SHP77 (cell line): ENCODE measurements at regions not wholly inside any gene's neighbourhood (a gene's known extent, or its start where the extent isn't known, plus 50 kb on each side); places are given as distances from the start of the nearest gene placed in this dataset.

Experiments
- DNase-seq, 2 experiments: peaks; one replicate each; lab custom pipeline; 2025; lab: John Stamatoyannopoulos, UW

DNA sequence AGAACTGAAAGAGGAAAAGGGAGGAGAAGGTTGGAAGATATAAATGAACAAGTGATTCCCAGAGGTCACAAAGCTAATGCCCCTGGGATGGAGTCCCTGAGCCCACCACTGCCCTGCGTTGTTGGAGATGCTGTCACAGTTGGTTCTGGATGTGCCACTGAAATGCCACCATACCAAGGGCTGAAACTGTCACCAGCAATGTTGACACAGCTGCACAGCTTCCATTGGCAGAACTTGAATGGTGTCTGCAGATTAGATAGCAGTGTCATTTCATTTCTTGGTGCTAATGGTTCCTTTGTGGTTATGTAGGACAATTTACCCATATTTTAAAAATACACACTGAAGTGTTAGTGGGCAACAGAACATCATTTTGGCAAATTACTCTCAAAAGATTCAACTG, 120.7 kb downstream of the TBXT start:
- DNase-seq, result peak in 1 of 2 experiments; percentile 36

GRCh38 chr6:166046226-166046625, 121.4 kb downstream of the TBXT start:
- no peak for DNase-seq

DNA sequence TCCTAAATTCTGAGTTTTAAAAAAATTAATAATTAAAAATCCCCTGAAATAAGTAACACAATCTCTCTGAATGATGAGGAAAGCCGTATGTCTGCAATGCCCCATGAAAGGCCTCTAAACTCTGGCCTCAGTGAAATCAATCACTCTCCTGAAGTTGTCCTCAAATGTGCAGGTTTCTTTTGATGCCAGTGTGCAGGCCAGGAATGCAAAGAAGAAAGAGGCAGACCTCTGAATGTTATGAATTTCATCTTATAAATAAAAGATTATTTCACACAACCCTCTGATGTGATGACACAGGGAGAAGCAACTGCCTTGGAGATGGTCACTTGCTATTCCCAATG, 121.8 kb downstream of the TBXT start:
- DNase-seq, result no peak

GRCh38 chr6:166045173-166045859, 122.3 kb downstream of the TBXT start:
- DNase-seq, result no peak

DNA sequence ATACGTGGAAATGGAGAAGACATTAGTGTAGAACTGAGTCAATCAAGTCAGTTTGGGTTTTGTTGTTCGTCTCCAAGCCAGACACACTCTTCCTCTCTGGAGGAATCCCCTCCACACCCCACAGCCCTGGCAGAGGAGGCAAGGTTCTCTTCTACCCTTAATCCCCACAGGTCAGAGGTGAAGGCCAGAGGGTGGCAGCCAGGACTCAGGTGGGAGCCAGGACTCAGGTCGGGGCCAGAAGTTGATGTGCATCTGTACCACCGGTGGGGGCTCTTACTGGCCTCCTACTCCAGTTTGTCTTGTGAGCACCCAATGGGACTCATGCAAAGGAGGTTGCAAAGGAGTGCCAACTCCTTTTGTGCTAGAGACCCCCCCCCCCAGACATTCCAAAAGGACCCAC, 126.4 kb downstream of the TBXT start:
- no peak for DNase-seq

DNA sequence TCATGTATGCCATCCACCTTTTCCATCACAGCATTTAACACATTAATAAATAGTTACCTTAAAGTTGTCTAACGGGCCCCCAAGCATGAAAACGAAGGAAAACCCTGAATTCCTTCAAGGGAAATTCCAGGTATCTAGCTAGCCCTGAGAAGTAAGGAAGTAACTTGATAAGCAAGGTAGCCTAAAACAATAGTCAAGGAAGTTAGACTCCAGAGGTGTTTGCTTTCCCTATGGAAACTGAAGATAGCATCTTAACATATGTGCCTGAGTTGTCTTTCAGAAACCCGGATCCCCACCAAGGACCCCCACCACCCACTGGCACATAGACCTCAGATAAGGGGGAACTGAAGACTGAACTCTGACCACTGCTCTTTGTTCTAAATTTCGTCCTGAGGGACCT, 127.4 kb downstream of the TBXT start:
- DNase-seq, result no peak

GRCh38 chr6:166036316-166037095, 131.1 kb downstream of the TBXT start:
- no peak for DNase-seq

DNA sequence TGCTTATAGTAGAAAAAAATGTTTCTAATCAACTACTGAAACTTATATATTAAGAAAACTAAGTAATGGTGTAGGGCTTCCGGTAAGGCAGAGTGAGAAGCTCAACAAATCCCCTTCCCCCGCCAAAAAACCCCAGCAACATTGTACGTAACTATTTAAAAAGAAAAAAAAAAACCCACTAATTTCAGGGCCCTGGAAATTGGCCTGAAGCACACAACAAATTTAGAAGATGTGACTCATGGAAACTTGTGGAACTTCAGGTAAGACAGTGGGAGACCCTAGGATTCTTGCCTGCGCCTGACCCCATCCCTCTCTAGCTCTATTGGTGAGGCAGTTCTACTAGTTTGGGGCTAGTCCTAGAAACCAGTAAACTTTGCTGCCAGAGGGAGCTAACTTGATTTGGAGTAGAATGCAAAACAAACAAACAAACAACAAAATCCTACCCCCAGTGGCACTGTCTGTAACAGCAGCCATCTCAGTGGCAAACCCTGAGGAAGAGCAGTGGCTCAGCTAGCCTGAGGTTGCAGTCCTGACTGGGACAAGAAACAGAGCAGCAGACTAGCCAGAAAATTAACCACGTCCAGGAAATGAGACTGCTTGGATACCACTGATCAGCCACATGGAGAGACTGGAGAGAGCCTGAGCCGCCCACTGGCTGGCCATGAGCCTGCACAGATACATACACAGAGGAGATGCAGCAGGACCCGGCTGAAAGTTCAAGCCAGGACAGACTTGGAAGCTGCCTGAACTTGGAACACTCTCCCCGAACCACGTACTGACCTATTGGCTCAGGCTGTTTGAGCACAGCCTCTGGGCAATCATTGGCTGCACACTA, 135.1 kb downstream of the TBXT start:
- DNase-seq, result peak in 1 of 2 experiments; percentile 51

DNA sequence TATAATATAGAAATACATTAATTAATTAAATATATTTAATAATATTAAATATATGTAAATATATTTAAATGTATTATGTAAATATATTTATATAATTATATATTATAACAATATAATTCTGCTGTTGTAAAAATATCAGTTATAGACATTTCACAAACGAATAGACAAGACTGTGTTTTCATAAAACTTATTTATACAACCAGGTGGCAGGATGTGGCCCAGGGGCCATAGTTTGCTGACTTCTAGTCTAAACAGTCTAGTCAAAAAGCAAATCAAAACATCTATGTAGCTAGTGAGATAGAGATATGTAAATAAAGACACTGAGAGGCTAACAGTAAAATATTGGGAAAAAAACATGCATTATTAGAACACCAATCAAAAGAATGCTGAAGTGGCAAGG, 136.4 kb downstream of the TBXT start:
- no peak for DNase-seq

GRCh38 chr6:166029506-166029905, 138.1 kb downstream of the TBXT start:
- DNase-seq, result peak; percentile 46 to 55

- DNase-seq, result no peak
Observed at GRCh38 chr6:166027761-166028160, 139.9 kb downstream of the TBXT start.

DNA sequence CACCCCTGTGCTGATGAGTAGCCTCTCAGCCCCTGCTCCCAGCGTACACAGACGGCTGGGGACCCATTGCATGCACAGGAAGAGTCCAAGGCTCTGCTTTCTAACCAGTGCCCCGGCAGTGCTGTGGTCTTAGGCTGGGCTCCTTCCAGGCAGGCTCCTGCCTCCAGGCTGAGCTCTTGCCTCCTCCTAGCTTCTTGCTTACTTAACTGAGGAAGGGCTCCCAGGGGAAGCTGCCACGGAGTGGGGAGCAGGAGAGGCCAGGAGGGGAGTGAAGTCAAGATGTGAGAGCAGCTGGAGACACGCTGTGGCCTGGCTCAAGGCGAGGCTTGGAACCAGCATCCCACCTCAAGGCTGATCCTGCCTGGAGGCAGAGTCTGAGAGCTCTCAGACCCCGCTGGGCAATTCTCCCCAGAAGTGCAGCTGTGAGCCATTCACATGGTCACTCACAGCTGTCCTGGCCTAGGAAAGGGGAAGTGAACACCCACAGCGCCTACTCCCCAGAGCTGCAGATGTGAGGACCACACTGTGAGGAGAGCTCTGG, 141.0 kb downstream of the TBXT start:
- DNase-seq, result no peak

DNA sequence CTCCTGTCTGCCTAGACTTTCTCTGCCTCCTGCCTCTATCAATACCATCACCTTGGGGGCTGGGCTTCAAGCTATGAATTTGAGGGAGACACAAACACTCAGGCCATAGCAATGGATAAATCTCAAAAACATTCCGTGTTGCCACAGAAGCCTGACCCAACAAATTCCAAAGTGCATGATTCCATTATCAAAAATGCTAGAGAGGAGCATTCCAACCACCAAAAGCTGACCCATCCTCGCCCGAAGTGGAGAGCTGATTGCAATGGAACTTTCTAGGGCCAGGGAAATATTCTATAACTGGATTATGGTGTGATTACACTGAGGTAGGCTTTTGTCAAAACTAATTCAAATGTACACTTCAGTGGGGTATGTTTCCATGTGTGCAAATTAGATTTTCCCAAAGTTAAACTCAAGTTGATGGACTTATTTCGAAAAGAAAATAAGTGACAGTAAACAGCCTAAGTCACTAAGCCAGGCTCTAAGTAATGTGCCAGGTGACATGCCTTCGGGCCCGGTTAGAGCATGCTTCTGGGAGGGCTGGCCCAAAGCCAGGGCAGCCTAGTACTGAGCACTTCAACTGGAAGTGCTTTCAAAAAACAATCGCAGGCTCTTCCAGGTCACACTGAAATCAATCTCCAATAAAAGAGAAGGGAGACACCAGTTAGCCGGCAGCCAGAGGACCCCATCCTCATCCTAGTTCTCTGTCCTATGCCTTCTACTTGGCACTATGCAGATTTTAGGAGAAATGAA, 142.3 kb downstream of the TBXT start:
- DNase-seq, result peak; percentile 61 to 84

DNA sequence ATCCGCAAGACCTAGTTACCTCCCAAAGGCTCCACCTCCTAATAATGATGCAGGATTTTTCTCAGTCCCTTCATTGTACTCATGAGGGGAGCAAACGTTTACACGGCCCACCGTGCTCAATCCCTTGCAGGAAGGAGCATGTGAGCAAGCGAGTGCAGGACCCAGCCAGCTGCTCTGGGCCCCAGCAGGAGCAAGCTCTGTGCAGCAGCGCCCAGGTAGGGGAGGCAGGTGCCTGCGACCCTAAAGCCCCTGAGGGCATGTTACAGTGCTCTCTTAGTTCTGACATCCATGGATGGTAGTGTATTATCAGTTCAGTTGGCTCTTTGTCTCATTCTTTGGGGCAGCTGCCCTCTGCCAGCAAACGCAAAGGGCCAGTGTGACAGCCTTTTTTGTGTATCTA, 143.4 kb downstream of the TBXT start:
- DNase-seq, result peak; percentile 38 to 61

DNA sequence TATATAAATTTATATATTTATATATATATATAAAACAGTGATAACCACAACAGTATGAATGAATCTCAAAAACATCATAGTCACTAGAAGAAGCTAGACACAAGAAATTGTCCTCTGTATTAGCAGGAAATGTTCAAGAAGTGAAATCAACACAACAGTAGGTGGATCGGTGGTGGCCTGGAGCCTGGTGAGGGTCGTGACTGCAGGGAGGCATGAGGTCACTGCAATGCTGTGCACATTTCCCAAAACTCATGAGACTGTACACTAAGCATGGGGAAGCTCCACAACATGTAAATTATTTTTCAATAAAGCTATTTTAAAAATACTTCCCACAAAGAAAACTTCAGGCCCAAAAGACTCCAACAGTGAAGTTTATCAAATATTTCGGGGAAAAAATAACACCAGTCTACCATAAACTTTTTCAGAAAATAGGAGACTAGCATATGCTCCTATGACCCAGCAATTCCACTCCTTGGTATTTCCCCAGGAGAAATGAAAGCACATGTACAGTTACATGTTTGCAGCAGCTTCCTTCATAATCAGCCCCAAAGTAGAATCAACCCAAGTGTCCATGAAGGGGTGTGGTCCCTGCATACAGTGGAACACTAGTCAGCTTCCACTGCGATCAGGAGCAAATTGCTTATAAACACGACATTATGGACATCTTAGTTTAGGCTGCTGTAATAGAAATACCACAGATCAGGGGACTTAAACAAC, 144.2 kb downstream of the TBXT start:
- no peak for DNase-seq

DNA sequence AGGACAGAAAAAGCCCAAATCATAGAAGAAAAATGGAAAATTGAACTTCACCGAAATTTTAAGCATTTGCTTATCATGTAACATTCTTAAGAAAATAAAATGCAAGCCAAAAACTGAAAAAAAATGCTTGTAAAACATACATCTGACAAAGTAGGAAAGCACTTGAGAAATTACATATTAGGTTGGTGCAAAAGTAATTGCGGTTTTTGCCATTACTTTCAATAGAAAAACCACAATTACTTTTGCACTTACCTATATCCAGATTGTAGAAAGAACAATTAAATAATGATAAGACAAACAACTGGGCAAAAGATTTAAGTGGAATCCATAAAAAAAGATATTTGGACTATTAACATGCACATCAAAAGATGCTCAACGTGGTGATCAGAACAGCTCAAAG, 146.2 kb downstream of the TBXT start:
- no peak for DNase-seq

DNA sequence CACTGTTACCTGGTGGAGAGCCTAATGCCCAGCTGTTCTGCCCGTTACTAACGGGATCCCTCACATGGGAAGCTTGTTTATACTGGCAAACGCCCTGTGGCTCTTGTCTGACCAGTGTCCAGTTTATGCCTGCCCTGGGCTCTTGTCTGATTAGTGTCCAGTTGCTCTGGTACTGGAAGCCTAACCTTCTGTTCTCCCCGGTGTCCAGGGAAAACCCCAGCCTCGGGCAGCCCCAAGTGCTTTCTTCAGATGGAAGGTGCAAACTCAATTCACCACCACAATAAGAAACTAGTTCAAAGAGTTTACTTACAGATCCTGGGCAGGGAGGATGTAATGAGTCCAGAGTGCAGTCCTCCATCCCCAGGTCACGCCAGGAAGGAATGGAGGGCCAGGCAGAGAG, 148.4 kb downstream of the TBXT start:
- peak; percentile 36 to 54 for DNase-seq

DNA sequence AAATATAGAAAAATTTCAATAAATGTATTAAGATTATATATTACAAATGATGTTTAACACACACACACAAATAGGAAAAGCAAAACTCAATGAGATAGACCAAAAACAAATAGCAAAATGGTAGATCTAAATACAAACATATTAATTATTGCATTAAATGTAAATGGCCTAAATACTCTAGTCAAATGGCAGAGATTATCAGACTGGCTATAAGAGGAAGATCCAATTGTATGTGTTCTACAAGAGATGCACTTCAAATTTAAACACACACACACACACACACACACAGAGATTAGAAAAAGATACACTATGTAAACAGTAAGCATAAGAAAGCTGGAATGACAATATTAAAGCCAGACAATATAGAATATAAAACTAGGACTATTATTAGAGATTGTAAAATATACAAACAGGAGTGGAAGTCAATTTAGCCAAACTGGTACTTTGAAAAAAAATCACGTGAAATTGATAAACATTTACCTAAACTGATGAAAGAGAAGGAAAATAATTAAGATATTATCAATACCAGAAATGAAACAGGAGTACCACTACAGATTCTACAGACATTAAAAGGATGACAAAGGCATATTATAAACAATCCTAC, 150.5 kb downstream of the TBXT start:
- DNase-seq, result no peak

- DNase-seq, result no peak
Observed at GRCh38 chr6:166014966-166015365, 152.7 kb downstream of the TBXT start.

DNA sequence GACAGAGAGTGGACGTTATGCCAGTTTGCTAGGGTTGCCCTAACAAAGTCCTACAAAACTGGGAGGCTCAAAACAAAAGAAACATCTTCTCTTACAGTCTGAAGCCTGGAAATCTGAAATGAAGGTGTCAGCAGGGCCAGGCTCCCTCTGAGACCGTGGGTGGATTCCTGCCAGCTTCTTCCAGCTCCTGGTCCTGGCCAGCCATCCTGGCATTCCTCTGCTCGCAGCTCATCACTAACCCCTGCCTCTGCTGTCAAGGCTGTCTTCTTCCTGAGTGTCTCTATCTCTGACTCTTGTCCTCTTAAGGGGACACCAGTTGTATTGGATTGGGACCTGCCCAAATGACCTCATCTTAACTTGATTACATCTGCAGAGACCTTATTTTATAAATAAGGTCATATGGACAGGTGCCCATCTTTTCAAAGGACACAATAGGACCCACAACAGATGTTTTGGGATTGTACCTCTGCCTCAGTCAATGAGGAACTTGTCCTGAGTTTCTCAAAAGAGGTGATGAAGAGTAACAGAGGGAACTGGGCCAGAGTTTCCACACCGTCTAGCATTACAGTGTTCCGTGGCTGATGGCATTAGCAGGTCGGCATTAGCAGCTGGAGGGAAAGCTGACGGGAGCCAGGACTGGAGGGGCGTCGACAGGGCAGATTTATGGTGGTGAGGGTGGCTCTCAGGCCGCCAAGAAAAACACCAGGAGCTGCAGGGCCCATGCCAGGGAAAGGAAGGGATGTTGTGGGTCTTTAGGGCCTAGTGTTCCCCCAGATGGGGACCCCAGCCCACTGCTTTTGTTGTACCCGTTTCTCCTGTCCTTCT, 157.3 kb downstream of the TBXT start:
- peak; percentile 90 to 91 for DNase-seq
